ENCODE measurements at regions not wholly inside any gene's neighbourhood (a gene's known extent, or its start where the extent isn't known, plus 50 kb on each side); places are given as distances from the start of the nearest gene placed in this dataset.

- no peak overlapping the region for H3K4me3 ChIP-seq (ENCODE audit: low read depth, low read length)
- no peak for DNase-seq (ENCODE audit: low read depth)
- no peak for TF ChIP-seq CTCF (IDR thresholded peaks at IDR 0.05; ENCODE audit: control insufficient read depth, extremely low read depth, insufficient read depth)
Measured at GRCh38 chr18:2330764-2331163, 240.5 kb downstream of the METTL4 start.

GRCh38 chr18:2331491-2331890 is 239.8 kb downstream of the METTL4 start:
- TF ChIP-seq CTCF (IDR thresholded peaks at IDR 0.05; ENCODE audit: control insufficient read depth, extremely low read depth, insufficient read depth) = no peak
- no peak overlapping the region for H3K4me3 ChIP-seq (ENCODE audit: low read depth, low read length)
- no peak for DNase-seq (ENCODE audit: low read depth)

- TF ChIP-seq CTCF (IDR thresholded peaks at IDR 0.05; ENCODE audit: control insufficient read depth, extremely low read depth, insufficient read depth) = no peak
- DNase-seq (ENCODE audit: low read depth) = no peak
- no peak overlapping the region for H3K4me3 ChIP-seq (ENCODE audit: low read depth, low read length)
Measured at GRCh38 chr18:2336690-2337392, 234.5 kb downstream of the METTL4 start.

- DNase-seq (ENCODE audit: low read depth) = no peak
- H3K4me3 ChIP-seq (ENCODE audit: low read depth, low read length) = no peak overlapping the region
- peak; percentile 66 for TF ChIP-seq CTCF (IDR thresholded peaks at IDR 0.05; ENCODE audit: control insufficient read depth, extremely low read depth, insufficient read depth)
Measured at GRCh38 chr18:2337552-2338141, 233.7 kb downstream of the METTL4 start.

GRCh38 chr18:2338601-2339000 is 232.7 kb downstream of the METTL4 start:
- no peak for DNase-seq (ENCODE audit: low read depth)
- H3K4me3 ChIP-seq (ENCODE audit: low read depth, low read length) = no peak overlapping the region
- no peak for TF ChIP-seq CTCF (IDR thresholded peaks at IDR 0.05; ENCODE audit: control insufficient read depth, extremely low read depth, insufficient read depth)

GRCh38 chr18:2340335-2340734 is 231.0 kb downstream of the METTL4 start:
- DNase-seq (ENCODE audit: low read depth) = no peak
- TF ChIP-seq CTCF (IDR thresholded peaks at IDR 0.05; ENCODE audit: control insufficient read depth, extremely low read depth, insufficient read depth) = no peak

GRCh38 chr18:2348003-2348402 is 223.3 kb downstream of the METTL4 start:
- H3K4me3 ChIP-seq (ENCODE audit: low read depth, low read length) = no peak overlapping the region
- no peak for DNase-seq (ENCODE audit: low read depth)
- no peak for TF ChIP-seq CTCF (IDR thresholded peaks at IDR 0.05; ENCODE audit: control insufficient read depth, extremely low read depth, insufficient read depth)

More at GRCh38 chr18:2340335-2340734, 231.0 kb downstream of the METTL4 start:
- H3K4me3 ChIP-seq (ENCODE audit: low read depth, low read length) = no peak overlapping the region
